ENCODE measurements at regions not wholly inside any gene's neighbourhood (a gene's known extent, or its start where the extent isn't known, plus 50 kb on each side); places are given as distances from the start of the nearest gene placed in this dataset.
"Not testable (repeated sequence)": the region's sequence is repeated elsewhere in the genome, so short reads cannot be mapped to it uniquely, and the experiment has no call there.

GRCh38 chr3:166005126-166005525, 167.9 kb upstream of the BCHE start:
- ChIA-PET CTCF (no interaction called here), POLR2A (no interaction called here)
- ATAC-seq (replicated peaks in 1 of 4) (no peak), DNase-seq (no peak)
- no peaks in the 10 kb centered on the region for H3K27me3 ChIP-seq (replicated peaks in 1 of 2; ENCODE audit: control insufficient read depth in 2 of 2, extremely low read depth in 1 of 2, insufficient read depth in 2 of 2, low read length in 1 of 2)
- no peaks in the 10 kb centered on the region for H3K4me1 ChIP-seq (ENCODE audit: control insufficient read depth in 1 of 2, extremely low read depth in 1 of 2, insufficient read depth in 2 of 2, low read length in 2 of 2)
- no peaks in the 10 kb centered on the region for H3K36me3 ChIP-seq (ENCODE audit: control insufficient read depth in 2 of 2, extremely low read depth in 1 of 2, insufficient read depth in 1 of 2, low read length in 1 of 2)
- Mint-ChIP-seq H3K27me3 (no peaks in the 10 kb centered on the region), H3K9me3 (peaks cover 3 to 21% (median 16%) of the 10 kb centered on the region in 3 donors), H3K36me3 (no peaks in the 10 kb centered on the region), H3K4me3 (no peak overlapping the region), H3K27ac (no peak overlapping the region), H3K4me1 (no peaks in the 10 kb centered on the region)
- no peaks in the 10 kb centered on the region for H3K9me3 ChIP-seq
- no peak overlapping the region for H3K27ac ChIP-seq (ENCODE audit: low read length)
- H3K4me3 ChIP-seq (ENCODE audit: control insufficient read depth in 1 of 2, extremely low read depth in 1 of 2, low read length in 1 of 2) = no peak overlapping the region
- no CpG with 5 or more reads among the region's 1 CpG for WGBS (ENCODE audit: insufficient coverage)

- WGBS (ENCODE audit: insufficient coverage) = no CpG with 5 or more reads among the region's 1 CpG
- no peak overlapping the region for H3K27ac Mint-ChIP-seq
- no peaks in the 10 kb centered on the region for H3K4me1 Mint-ChIP-seq
- DNase-seq (no peak), ATAC-seq (replicated peaks in 1 of 4) (no peak)
- H3K27me3 ChIP-seq (replicated peaks in 1 of 2; ENCODE audit: control insufficient read depth in 2 of 2, extremely low read depth in 1 of 2, insufficient read depth in 2 of 2, low read length in 1 of 2) = no peaks in the 10 kb centered on the region
- ChIA-PET POLR2A (no interaction called here), CTCF (interaction anchor here in 1 of 2 donors (0.7 kb wide), 1 partner anchor 38 kb away, joined by 6 read pairs; no protein-coding TSS in a partner anchor)
- H3K4me1 ChIP-seq (ENCODE audit: control insufficient read depth in 1 of 2, extremely low read depth in 1 of 2, insufficient read depth in 2 of 2, low read length in 2 of 2) = no peaks in the 10 kb centered on the region
- no peak overlapping the region for H3K27ac ChIP-seq (ENCODE audit: low read length)
- no peaks in the 10 kb centered on the region for H3K36me3 ChIP-seq (ENCODE audit: control insufficient read depth in 2 of 2, extremely low read depth in 1 of 2, insufficient read depth in 1 of 2, low read length in 1 of 2)
- H3K4me3 Mint-ChIP-seq = no peak overlapping the region
- no peaks in the 10 kb centered on the region for H3K36me3 Mint-ChIP-seq
- no peaks in the 10 kb centered on the region for H3K9me3 ChIP-seq
- no peaks in the 10 kb centered on the region for H3K27me3 Mint-ChIP-seq
- peaks cover 0 to 11% (median 0%) of the 10 kb centered on the region in 3 donors for H3K9me3 Mint-ChIP-seq
- no peak overlapping the region for H3K4me3 ChIP-seq (ENCODE audit: control insufficient read depth in 1 of 2, extremely low read depth in 1 of 2, low read length in 1 of 2)
Observed at GRCh38 chr3:165994293-165994692, 157.1 kb upstream of the BCHE start.

GRCh38 chr3:165984589-165984988, 147.4 kb upstream of the BCHE start:
- Histone ChIP-seq H3K4me3 (ENCODE audit: control insufficient read depth in 1 of 2, extremely low read depth in 1 of 2, low read length in 1 of 2) (no peak overlapping the region), H3K9me3 (no peaks in the 10 kb centered on the region), H3K27ac (ENCODE audit: low read length) (no peak overlapping the region), H3K4me1 (ENCODE audit: control insufficient read depth in 1 of 2, extremely low read depth in 1 of 2, insufficient read depth in 2 of 2, low read length in 2 of 2) (no peaks in the 10 kb centered on the region), H3K27me3 (replicated peaks in 1 of 2; ENCODE audit: control insufficient read depth in 2 of 2, extremely low read depth in 1 of 2, insufficient read depth in 2 of 2, low read length in 1 of 2) (no peaks in the 10 kb centered on the region), H3K36me3 (ENCODE audit: control insufficient read depth in 2 of 2, extremely low read depth in 1 of 2, insufficient read depth in 1 of 2, low read length in 1 of 2) (no peaks in the 10 kb centered on the region)
- ATAC-seq (replicated peaks in 1 of 4) (no peak), DNase-seq (no peak)
- Mint-ChIP-seq H3K4me1 (no peaks in the 10 kb centered on the region), H3K27ac (no peak overlapping the region), H3K9me3 (peaks cover 0 to 3% (median 3%) of the 10 kb centered on the region in 3 donors), H3K4me3 (no peak overlapping the region), H3K36me3 (no peaks in the 10 kb centered on the region), H3K27me3 (no peaks in the 10 kb centered on the region)
- ChIA-PET CTCF (no interaction called here), POLR2A (no interaction called here)
- WGBS (ENCODE audit: insufficient coverage) = no CpG with 5 or more reads among the region's 1 CpG

- Histone ChIP-seq H3K4me3 (ENCODE audit: control insufficient read depth in 1 of 2, extremely low read depth in 1 of 2, low read length in 1 of 2) (no peak overlapping the region), H3K36me3 (ENCODE audit: control insufficient read depth in 2 of 2, extremely low read depth in 1 of 2, insufficient read depth in 1 of 2, low read length in 1 of 2) (no peaks in the 10 kb centered on the region), H3K27ac (ENCODE audit: low read length) (no peak overlapping the region), H3K4me1 (ENCODE audit: control insufficient read depth in 1 of 2, extremely low read depth in 1 of 2, insufficient read depth in 2 of 2, low read length in 2 of 2) (no peaks in the 10 kb centered on the region), H3K27me3 (replicated peaks in 1 of 2; ENCODE audit: control insufficient read depth in 2 of 2, extremely low read depth in 1 of 2, insufficient read depth in 2 of 2, low read length in 1 of 2) (no peaks in the 10 kb centered on the region), H3K9me3 (no peaks in the 10 kb centered on the region)
- Mint-ChIP-seq H3K27me3 (no peaks in the 10 kb centered on the region), H3K4me1 (no peaks in the 10 kb centered on the region), H3K4me3 (no peak overlapping the region), H3K27ac (no peak overlapping the region), H3K36me3 (no peaks in the 10 kb centered on the region), H3K9me3 (peaks cover 3 to 6% (median 6%) of the 10 kb centered on the region in 3 donors)
- WGBS (ENCODE audit: insufficient coverage) = no CpG with 5 or more reads among the region's 2 CpGs
- POLR2A ChIA-PET = no interaction called here
- DNase-seq (no peak), ATAC-seq (replicated peaks in 1 of 4) (no peak)
- CTCF ChIA-PET = no interaction called here
Observed at GRCh38 chr3:165983284-165983683, 146.1 kb upstream of the BCHE start.

GRCh38 chr3:165981318-165981717, 144.1 kb upstream of the BCHE start:
- H3K36me3 ChIP-seq (ENCODE audit: control insufficient read depth in 2 of 2, extremely low read depth in 1 of 2, insufficient read depth in 1 of 2, low read length in 1 of 2) = no peaks in the 10 kb centered on the region
- no CpG with 5 or more reads among the region's 1 CpG for WGBS (ENCODE audit: insufficient coverage)
- no peak overlapping the region for H3K27ac Mint-ChIP-seq
- ATAC-seq (replicated peaks in 1 of 4) = no peak
- no peaks in the 10 kb centered on the region for H3K27me3 ChIP-seq (replicated peaks in 1 of 2; ENCODE audit: control insufficient read depth in 2 of 2, extremely low read depth in 1 of 2, insufficient read depth in 2 of 2, low read length in 1 of 2)
- H3K27ac ChIP-seq (ENCODE audit: low read length) = no peak overlapping the region
- H3K4me1 ChIP-seq (ENCODE audit: control insufficient read depth in 1 of 2, extremely low read depth in 1 of 2, insufficient read depth in 2 of 2, low read length in 2 of 2) = no peaks in the 10 kb centered on the region
- no peaks in the 10 kb centered on the region for H3K4me1 Mint-ChIP-seq
- DNase-seq = no peak
- no peaks in the 10 kb centered on the region for H3K9me3 ChIP-seq
- no peaks in the 10 kb centered on the region for H3K27me3 Mint-ChIP-seq
- H3K36me3 Mint-ChIP-seq = no peaks in the 10 kb centered on the region
- POLR2A ChIA-PET = no interaction called here
- peaks cover 3 to 6% (median 6%) of the 10 kb centered on the region in 3 donors for H3K9me3 Mint-ChIP-seq
- no peak overlapping the region for H3K4me3 Mint-ChIP-seq
- CTCF ChIA-PET = interaction anchor here in 1 of 2 donors (0.6 kb wide), 1 partner anchor 14 kb away, joined by 3 read pairs; no protein-coding TSS in a partner anchor
- H3K4me3 ChIP-seq (ENCODE audit: control insufficient read depth in 1 of 2, extremely low read depth in 1 of 2, low read length in 1 of 2) = no peak overlapping the region

GRCh38 chr3:165960825-165961224, 123.6 kb upstream of the BCHE start:
- H3K36me3 Mint-ChIP-seq; H3K4me3 Mint-ChIP-seq; H3K36me3 ChIP-seq (ENCODE audit: control insufficient read depth in 2 of 2, extremely low read depth in 1 of 2, insufficient read depth in 1 of 2, low read length in 1 of 2); H3K27ac Mint-ChIP-seq; H3K4me1 Mint-ChIP-seq; H3K4me1 ChIP-seq (ENCODE audit: control insufficient read depth in 1 of 2, extremely low read depth in 1 of 2, insufficient read depth in 2 of 2, low read length in 2 of 2); DNase-seq; H3K9me3 ChIP-seq; ATAC-seq (replicated peaks in 1 of 4); H3K9me3 Mint-ChIP-seq; CTCF ChIA-PET; H3K27me3 ChIP-seq (replicated peaks in 1 of 2; ENCODE audit: control insufficient read depth in 2 of 2, extremely low read depth in 1 of 2, insufficient read depth in 2 of 2, low read length in 1 of 2); POLR2A ChIA-PET; H3K4me3 ChIP-seq (ENCODE audit: control insufficient read depth in 1 of 2, extremely low read depth in 1 of 2, low read length in 1 of 2); H3K27me3 Mint-ChIP-seq; H3K27ac ChIP-seq (ENCODE audit: low read length): not testable (repeated sequence)
- no CpG with 5 or more reads among the region's 3 CpGs for WGBS (ENCODE audit: insufficient coverage)

- ATAC-seq (replicated peaks in 1 of 4) (no peak), DNase-seq (no peak)
- WGBS (ENCODE audit: insufficient coverage) = no CpG with 5 or more reads among the region's 2 CpGs
- POLR2A ChIA-PET = no interaction called here
- Mint-ChIP-seq H3K9me3 (peaks cover 5 to 14% (median 7%) of the 10 kb centered on the region in 3 donors), H3K4me3 (no peak overlapping the region), H3K36me3 (no peaks in the 10 kb centered on the region), H3K4me1 (no peaks in the 10 kb centered on the region), H3K27ac (no peak overlapping the region), H3K27me3 (no peaks in the 10 kb centered on the region)
- H3K27me3 ChIP-seq (replicated peaks in 1 of 2; ENCODE audit: control insufficient read depth in 2 of 2, extremely low read depth in 1 of 2, insufficient read depth in 2 of 2, low read length in 1 of 2) = no peaks in the 10 kb centered on the region
- no peak overlapping the region for H3K4me3 ChIP-seq (ENCODE audit: control insufficient read depth in 1 of 2, extremely low read depth in 1 of 2, low read length in 1 of 2)
- H3K27ac ChIP-seq (ENCODE audit: low read length) = no peak overlapping the region
- H3K9me3 ChIP-seq = no peaks in the 10 kb centered on the region
- no peaks in the 10 kb centered on the region for H3K4me1 ChIP-seq (ENCODE audit: control insufficient read depth in 1 of 2, extremely low read depth in 1 of 2, insufficient read depth in 2 of 2, low read length in 2 of 2)
- no peaks in the 10 kb centered on the region for H3K36me3 ChIP-seq (ENCODE audit: control insufficient read depth in 2 of 2, extremely low read depth in 1 of 2, insufficient read depth in 1 of 2, low read length in 1 of 2)
- CTCF ChIA-PET = no interaction called here
Observed at GRCh38 chr3:165954171-165954570, 116.9 kb upstream of the BCHE start.
